SK-N-SH (cell line): ENCODE measurements at regions not wholly inside any gene's neighbourhood (a gene's known extent, or its start where the extent isn't known, plus 50 kb on each side); places are given as distances from the start of the nearest gene placed in this dataset.
"Not testable (repeated sequence)": the region's sequence is repeated elsewhere in the genome, so short reads cannot be mapped to it uniquely, and the experiment has no call there.

Experiments used
- CTCF ChIA-PET: fragments of 300-600, 350-600 bp; formaldehyde crosslinking; extraction: SDS; loops from one replicate; lab custom pipeline; 2021; lab: Yijun Ruan, JAX
- POLR2A ChIA-PET: fragments of 350-600 bp; sonication (Branson Sonifier 250); formaldehyde crosslinking; extraction: SDS; loops from one replicate; lab custom pipeline; 2020; ENCODE audit warnings: antibody characterized with exemption, inconsistent platforms; lab: Yijun Ruan, JAX
- DNase-seq: peaks from one replicate; pipeline ENCODE4 v3.0.0; 2012
- H2AFZ ChIP-seq: fragments of 200-600 bp; sonication (generic); 2 replicates; pipeline ENCODE4 v1.8.1; 2016; ENCODE audit warnings: antibody characterized with exemption, mild to moderate bottlenecking, low read depth
- H3F3A ChIP-seq: fragments of 200-600 bp; sonication (generic); replicated peaks from 2 replicates; pipeline ENCODE3; 2016; ENCODE audit warnings: antibody characterized with exemption, mild to moderate bottlenecking; ENCODE audit not compliant: insufficient read depth
- H3K27ac ChIP-seq, 2 experiments: fragments of 200-500 bp in 1 of 2; fragments of 200-600 bp in 1 of 2; sonication (Bioruptor generic) in 1 of 2; sonication (generic), shearing (Covaris generic) in 1 of 2; 2 replicates each; pipeline versions ENCODE4 v1.5.1 to v1.6.1; 2014 to 2016; ENCODE audit warnings: low read depth in 2 of 2, inconsistent platforms in 1 of 2, low read length in 1 of 2, mild to moderate bottlenecking in 1 of 2, mixed read lengths in 1 of 2
- H3K27me3 ChIP-seq: fragments of 200-600 bp; sonication (generic), shearing (Covaris generic); 2 replicates; pipeline ENCODE4 v1.6.1; 2016; ENCODE audit warnings: mixed run types; ENCODE audit not compliant: insufficient read depth
- H3K36me3 ChIP-seq, 2 experiments: fragments of 200-500 bp in 1 of 2; fragments of 200-600 bp in 1 of 2; sonication (Bioruptor generic) in 1 of 2; sonication (generic) in 1 of 2; replicated peaks in 1 of 2; 2 replicates each; pipeline versions ENCODE3 to v1.5.1; 2014 to 2016; ENCODE audit warnings: low read length in 1 of 2, mild to moderate bottlenecking in 1 of 2; ENCODE audit not compliant: insufficient read depth in 2 of 2, control insufficient read depth in 1 of 2
- H3K4me1 ChIP-seq, 2 experiments: fragments of 200-500 bp in 1 of 2; fragments of 200-600 bp in 1 of 2; sonication (Bioruptor generic) in 1 of 2; sonication (generic), shearing (Covaris generic) in 1 of 2; 2 replicates each; pipeline versions ENCODE4 v1.5.1 to v1.6.1; 2014 to 2016; ENCODE audit warnings: low read depth in 1 of 2, low read length in 1 of 2, mixed run types in 1 of 2; ENCODE audit not compliant: insufficient read depth in 2 of 2, control insufficient read depth in 1 of 2
- H3K4me2 ChIP-seq: fragments of 200-600 bp; sonication (generic), shearing (Covaris generic); 2 replicates; pipeline ENCODE4 v1.6.1; 2017; ENCODE audit warnings: mixed run types
- H3K4me3 ChIP-seq, 2 experiments: fragments of 200-500 bp in 1 of 2; fragments of 200-600 bp in 1 of 2; sonication (Bioruptor generic) in 1 of 2; sonication (generic), shearing (Covaris generic) in 1 of 2; 2 replicates each; pipeline versions ENCODE4 v1.5.1 to v1.8.1; 2014 to 2016; ENCODE audit warnings: low read depth in 2 of 2, inconsistent platforms in 1 of 2, low read length in 1 of 2, mild to moderate bottlenecking in 1 of 2, mixed read lengths in 1 of 2, moderate library complexity in 1 of 2
- H3K79me2 ChIP-seq: fragments of 200-600 bp; sonication (generic); 2 replicates; pipeline ENCODE4 v1.8.1; 2017; ENCODE audit warnings: mild to moderate bottlenecking; ENCODE audit not compliant: insufficient read depth
- H3K9ac ChIP-seq: fragments of 200-600 bp; sonication (generic); 2 replicates; pipeline ENCODE4 v1.6.1; 2017; ENCODE audit warnings: mixed run types
- H3K9me2 ChIP-seq: fragments of 200-600 bp; sonication (generic); 2 replicates; pipeline ENCODE4 v1.6.1; 2017; ENCODE audit warnings: mixed run types
- H3K9me3 ChIP-seq: fragments of 200-600 bp; sonication (generic); 2 replicates; pipeline ENCODE4 v1.6.1; 2017; ENCODE audit warnings: mixed run types, mild to moderate bottlenecking, moderate library complexity
- H4K20me1 ChIP-seq: fragments of 200-600 bp; sonication (generic); 2 replicates; pipeline ENCODE4 v1.6.1; 2017; ENCODE audit warnings: mild to moderate bottlenecking, mixed run types; ENCODE audit not compliant: insufficient read depth
- EP300 ChIP-seq, 2 experiments: IDR thresholded peaks; 2 replicates each; pipeline versions ENCODE4 v1.4.0 to v1.6.1; 2012; ENCODE audit warnings: borderline replicate concordance in 1 of 2, low read depth in 1 of 2, low read length in 1 of 2
- EZH2phosphoT487 ChIP-seq: fragments of 200-600 bp; sonication (generic); IDR thresholded peaks from 2 replicates; pipeline ENCODE4 v1.6.1; 2017; ENCODE audit warnings: low read depth, mixed run types, mild to moderate bottlenecking, antibody characterized with exemption, moderate library complexity, borderline replicate concordance
- FOXJ3 ChIP-seq: sonication (generic); formaldehyde crosslinking; IDR thresholded peaks from 2 replicates; pipeline ENCODE4 v1.5.1; 2020; ENCODE audit warnings: mild to moderate bottlenecking, missing genetic modification reagents
- FOXM1 ChIP-seq: IDR thresholded peaks from 2 replicates; pipeline ENCODE4 v1.4.0; 2012; ENCODE audit warnings: low read depth, mild to moderate bottlenecking
- GABPA ChIP-seq: IDR thresholded peaks from 2 replicates; pipeline ENCODE4 v1.4.0; 2012; ENCODE audit warnings: low read depth, mild to moderate bottlenecking
- JUND ChIP-seq: IDR thresholded peaks from 2 replicates; pipeline ENCODE4 v1.4.0; 2012
- NRF1 ChIP-seq: IDR thresholded peaks from 2 replicates; pipeline ENCODE4 v1.6.1; 2012; ENCODE audit warnings: low read depth, mild to moderate bottlenecking, low read length
- PBX3 ChIP-seq: IDR thresholded peaks from 2 replicates; pipeline ENCODE4; 2012
- RAD21 ChIP-seq: IDR thresholded peaks from 2 replicates; pipeline ENCODE4 v1.6.1; 2012; ENCODE audit warnings: mild to moderate bottlenecking, low read length
- RCOR1 ChIP-seq: fragments of 150-350 bp; IDR thresholded peaks from 2 replicates; pipeline ENCODE4 v1.6.1; 2017; ENCODE audit warnings: antibody characterized with exemption, low read length
- RFX5 ChIP-seq: IDR thresholded peaks from 2 replicates; pipeline ENCODE4 v1.6.1; 2012; ENCODE audit warnings: mild to moderate bottlenecking, improper control_type of control experiment, low read length
- RXRA ChIP-seq: IDR thresholded peaks from 2 replicates; pipeline ENCODE4 v1.4.0; 2012; ENCODE audit warnings: low read depth, mild to moderate bottlenecking, borderline replicate concordance
- SIN3A ChIP-seq: IDR thresholded peaks from 2 replicates; pipeline ENCODE4 v1.6.1; 2012; ENCODE audit warnings: low read depth, mild to moderate bottlenecking, low read length, moderate library complexity, borderline replicate concordance
- TAF1 ChIP-seq: IDR thresholded peaks from 2 replicates; pipeline ENCODE4 v1.6.1; 2012; ENCODE audit warnings: low read depth, mild to moderate bottlenecking, low read length, moderate library complexity, borderline replicate concordance
- WGBS: methylation state at CpG from one replicate; pipeline ENCODE4 v1.1.6; 2017; ENCODE audit warnings: low lambda C conversion rate; 5-methylcytosine and 5-hydroxymethylcytosine counted together
- TF ChIP-seq, protein P1 (sequence below): fragments of 200-600 bp; sonication (generic); IDR thresholded peaks from 2 replicates; pipeline ENCODE4 v1.6.1; 2017; ENCODE audit warnings: antibody characterized with exemption, mild to moderate bottlenecking, moderate library complexity
- TF ChIP-seq, protein P2 (sequence below): IDR thresholded peaks from 2 replicates; pipeline ENCODE4 v1.4.0; 2012; ENCODE audit warnings: low read depth, borderline replicate concordance

DNA sequence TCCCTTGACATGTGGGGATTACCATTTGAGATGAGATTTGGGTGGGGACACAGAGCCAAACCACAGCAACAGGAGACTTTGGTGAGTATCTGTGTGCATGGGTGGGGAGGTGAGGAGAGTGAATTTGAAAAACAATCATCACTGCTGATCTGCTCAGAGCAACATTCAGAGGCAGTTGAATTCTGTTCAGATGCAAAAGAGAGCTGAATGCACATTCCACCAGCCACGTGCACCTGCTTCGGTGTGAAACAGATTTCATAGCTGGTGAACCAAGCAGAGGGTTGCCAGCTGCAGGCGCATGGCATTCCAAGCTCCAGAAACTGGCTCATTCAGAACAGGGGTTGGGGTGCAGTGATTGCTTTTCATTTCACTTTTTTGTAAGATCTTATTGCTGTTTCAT, 233.1 kb upstream of the FOXF1 start:
- 3% methylated on average over 3 of the region's 3 CpGs for WGBS
- CTCF ChIA-PET = no interaction called here
- Histone ChIP-seq H3K9me2 (no peaks in the 10 kb centered on the region), H3K36me3 (no peaks in the 10 kb centered on the region), H4K20me1 (no peaks in the 10 kb centered on the region), H3K9me3 (no peaks in the 10 kb centered on the region), H3K4me1 (no peaks in the 10 kb centered on the region), H3F3A (no peaks in the 10 kb centered on the region), H3K4me2 (no peak overlapping the region), H3K9ac (no peak overlapping the region), H3K79me2 (no peaks in the 10 kb centered on the region), H3K27ac (no peak overlapping the region), H3K27me3 (peaks cover 43% of the 10 kb centered on the region), H2AFZ (no peak overlapping the region), H3K4me3 (no peak overlapping the region)
- POLR2A ChIA-PET = no interaction called here
- DNase-seq = no peak
- TF ChIP-seq GABPA (no peak), RCOR1 (no peak), SIN3A (no peak), FOXM1 (no peak), RAD21 (no peak), TAF1 (no peak), PBX3 (no peak), RXRA (no peak)
- TF ChIP-seq, protein P1, sequence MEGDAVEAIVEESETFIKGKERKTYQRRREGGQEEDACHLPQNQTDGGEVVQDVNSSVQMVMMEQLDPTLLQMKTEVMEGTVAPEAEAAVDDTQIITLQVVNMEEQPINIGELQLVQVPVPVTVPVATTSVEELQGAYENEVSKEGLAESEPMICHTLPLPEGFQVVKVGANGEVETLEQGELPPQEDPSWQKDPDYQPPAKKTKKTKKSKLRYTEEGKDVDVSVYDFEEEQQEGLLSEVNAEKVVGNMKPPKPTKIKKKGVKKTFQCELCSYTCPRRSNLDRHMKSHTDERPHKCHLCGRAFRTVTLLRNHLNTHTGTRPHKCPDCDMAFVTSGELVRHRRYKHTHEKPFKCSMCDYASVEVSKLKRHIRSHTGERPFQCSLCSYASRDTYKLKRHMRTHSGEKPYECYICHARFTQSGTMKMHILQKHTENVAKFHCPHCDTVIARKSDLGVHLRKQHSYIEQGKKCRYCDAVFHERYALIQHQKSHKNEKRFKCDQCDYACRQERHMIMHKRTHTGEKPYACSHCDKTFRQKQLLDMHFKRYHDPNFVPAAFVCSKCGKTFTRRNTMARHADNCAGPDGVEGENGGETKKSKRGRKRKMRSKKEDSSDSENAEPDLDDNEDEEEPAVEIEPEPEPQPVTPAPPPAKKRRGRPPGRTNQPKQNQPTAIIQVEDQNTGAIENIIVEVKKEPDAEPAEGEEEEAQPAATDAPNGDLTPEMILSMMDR = no peak

- H3K9ac ChIP-seq, H2AFZ ChIP-seq, POLR2A ChIA-PET, H3K9me3 ChIP-seq, DNase-seq, H3K4me2 ChIP-seq, H3K36me3 ChIP-seq, H3K4me3 ChIP-seq, H3K27ac ChIP-seq, H3K4me1 ChIP-seq, H3K9me2 ChIP-seq, CTCF ChIA-PET, H3F3A ChIP-seq, H4K20me1 ChIP-seq, H3K79me2 ChIP-seq: not testable (repeated sequence)
- H3K27me3 ChIP-seq = peaks cover 49% of the 10 kb centered on the region
- 17% methylated on average over 2 of the region's 4 CpGs for WGBS
Measured at GRCh38 chr16:86277859-86278258, 232.5 kb upstream of the FOXF1 start.

- H3F3A ChIP-seq = no peaks in the 10 kb centered on the region
- no peak for DNase-seq
- H3K4me1 ChIP-seq = no peaks in the 10 kb centered on the region
- ChIA-PET CTCF (no interaction called here), POLR2A (no interaction called here)
- no peaks in the 10 kb centered on the region for H3K36me3 ChIP-seq
- TF ChIP-seq EP300 (IDR thresholded peaks at IDR 0.05; ENCODE audit: borderline replicate concordance in 1 of 2, low read depth in 1 of 2, low read length in 1 of 2) (no peak), NRF1 (no peak), EZH2phosphoT487 (no peak), GABPA (no peak), JUND (no peak), PBX3 (no peak), RFX5 (no peak), FOXJ3 (CRISPR knock-in tag) (no peak)
- TF ChIP-seq, protein P2, sequence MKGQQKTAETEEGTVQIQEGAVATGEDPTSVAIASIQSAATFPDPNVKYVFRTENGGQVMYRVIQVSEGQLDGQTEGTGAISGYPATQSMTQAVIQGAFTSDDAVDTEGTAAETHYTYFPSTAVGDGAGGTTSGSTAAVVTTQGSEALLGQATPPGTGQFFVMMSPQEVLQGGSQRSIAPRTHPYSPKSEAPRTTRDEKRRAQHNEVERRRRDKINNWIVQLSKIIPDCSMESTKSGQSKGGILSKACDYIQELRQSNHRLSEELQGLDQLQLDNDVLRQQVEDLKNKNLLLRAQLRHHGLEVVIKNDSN = no peak
- TF ChIP-seq, protein P1 = no peak
- TF ChIP-seq, all 33 proteins: peak for 0
- H3K79me2 ChIP-seq = no peaks in the 10 kb centered on the region
- H3K27ac ChIP-seq = no peak overlapping the region
- no peak overlapping the region for H3K9ac ChIP-seq
- H3K4me2 ChIP-seq = no peak overlapping the region
- no peaks in the 10 kb centered on the region for H3K9me2 ChIP-seq
- H2AFZ ChIP-seq = no peak overlapping the region
- H3K9me3 ChIP-seq = no peaks in the 10 kb centered on the region
- peaks cover 64% of the 10 kb centered on the region for H3K27me3 ChIP-seq
- no peak overlapping the region for H3K4me3 ChIP-seq
- no peaks in the 10 kb centered on the region for H4K20me1 ChIP-seq
- 3% methylated on average over 5 of the region's 12 CpGs for WGBS
Measured at GRCh38 chr16:86281421-86281820, 228.9 kb upstream of the FOXF1 start.
